ENCODE measurements at regions not wholly inside any gene's neighbourhood (a gene's known extent, or its start where the extent isn't known, plus 50 kb on each side); places are given as distances from the start of the nearest gene placed in this dataset.
A peak's percentile ranks its signal among the peaks of the same experiment; 100 is the strongest.

DNA sequence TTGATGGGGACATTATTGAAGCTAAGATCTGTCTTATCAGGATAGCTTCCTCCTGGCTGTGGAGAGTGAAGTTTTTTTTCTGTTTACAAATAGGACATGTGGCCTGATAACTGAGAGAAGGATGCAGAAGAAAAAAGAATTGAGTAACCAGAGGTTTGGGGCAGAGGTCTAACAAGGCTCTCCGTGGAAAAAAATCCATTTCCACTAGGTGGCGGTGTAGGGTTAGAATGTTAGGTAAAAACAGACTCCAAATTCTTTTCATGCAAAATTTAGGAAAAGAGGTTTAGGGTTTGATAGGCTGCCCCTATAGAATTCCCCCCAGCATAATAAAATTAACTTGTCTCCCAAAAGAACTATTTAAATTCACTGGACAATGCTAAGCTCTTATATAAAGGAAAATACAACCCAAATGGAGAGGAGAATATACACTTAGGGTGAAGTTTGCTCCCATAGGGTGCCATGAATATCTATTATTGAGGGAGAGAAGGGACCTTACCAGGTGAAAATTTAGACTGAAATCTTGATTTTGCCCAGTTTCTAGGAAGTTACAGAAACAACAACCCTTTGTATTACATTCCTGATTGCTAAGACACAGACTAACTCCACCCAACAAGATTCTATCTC, 1560.4 kb downstream of the OTOL1 start:
- DNase-seq (ENCODE audit: low read depth) = peak; percentile 36
- no peak overlapping the region for H3K4me3 ChIP-seq (ENCODE audit: low read depth, low read length)
- TF ChIP-seq, protein P1, sequence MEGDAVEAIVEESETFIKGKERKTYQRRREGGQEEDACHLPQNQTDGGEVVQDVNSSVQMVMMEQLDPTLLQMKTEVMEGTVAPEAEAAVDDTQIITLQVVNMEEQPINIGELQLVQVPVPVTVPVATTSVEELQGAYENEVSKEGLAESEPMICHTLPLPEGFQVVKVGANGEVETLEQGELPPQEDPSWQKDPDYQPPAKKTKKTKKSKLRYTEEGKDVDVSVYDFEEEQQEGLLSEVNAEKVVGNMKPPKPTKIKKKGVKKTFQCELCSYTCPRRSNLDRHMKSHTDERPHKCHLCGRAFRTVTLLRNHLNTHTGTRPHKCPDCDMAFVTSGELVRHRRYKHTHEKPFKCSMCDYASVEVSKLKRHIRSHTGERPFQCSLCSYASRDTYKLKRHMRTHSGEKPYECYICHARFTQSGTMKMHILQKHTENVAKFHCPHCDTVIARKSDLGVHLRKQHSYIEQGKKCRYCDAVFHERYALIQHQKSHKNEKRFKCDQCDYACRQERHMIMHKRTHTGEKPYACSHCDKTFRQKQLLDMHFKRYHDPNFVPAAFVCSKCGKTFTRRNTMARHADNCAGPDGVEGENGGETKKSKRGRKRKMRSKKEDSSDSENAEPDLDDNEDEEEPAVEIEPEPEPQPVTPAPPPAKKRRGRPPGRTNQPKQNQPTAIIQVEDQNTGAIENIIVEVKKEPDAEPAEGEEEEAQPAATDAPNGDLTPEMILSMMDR (IDR thresholded peaks at IDR 0.05; ENCODE audit: low read depth, low read length, missing control alignments) = peak; percentile 69
- in situ Hi-C loops (cut with HindIII; ENCODE audit: low sequenced_read_pairs) = no loop called here

DNA sequence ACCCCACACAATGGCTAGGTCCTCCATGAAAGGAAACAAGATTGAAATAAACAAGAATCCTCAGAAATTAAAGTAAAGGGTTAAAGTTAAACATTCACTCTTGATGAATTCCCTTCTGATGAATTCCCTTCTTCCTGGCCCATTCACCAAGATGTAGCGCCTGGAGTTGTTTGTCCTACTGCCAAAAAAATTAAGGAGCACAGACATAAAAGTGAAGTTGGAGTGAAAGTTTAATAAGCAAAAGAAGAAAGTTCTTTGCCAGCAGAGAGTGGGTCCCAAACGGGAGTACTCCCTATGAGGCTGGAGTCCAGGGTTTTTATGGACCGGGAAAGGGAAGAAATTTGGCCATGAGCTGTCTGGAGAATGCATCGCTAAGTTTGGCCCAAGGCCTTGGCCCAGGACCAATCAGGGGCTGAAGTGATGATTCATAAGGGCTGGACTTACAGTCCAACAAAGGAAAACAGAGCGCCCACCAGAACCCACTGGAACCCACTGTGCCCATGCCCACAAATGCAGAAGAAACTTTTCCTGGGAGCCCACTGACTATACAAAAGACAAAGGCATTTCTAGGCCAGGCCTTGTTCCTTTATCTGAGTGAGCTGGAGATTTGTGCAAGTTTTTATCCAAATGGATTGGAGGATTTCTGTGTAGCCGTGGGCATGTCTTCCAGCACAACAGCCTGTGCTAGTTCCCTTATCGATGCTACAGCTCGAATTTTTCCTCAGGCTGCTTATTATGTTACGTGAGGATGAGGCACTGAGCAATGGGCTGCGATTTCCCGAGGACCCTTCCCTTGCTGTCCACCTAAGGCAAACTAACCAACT, 1561.6 kb downstream of the OTOL1 start:
- no peak overlapping the region for H3K4me3 ChIP-seq (ENCODE audit: low read depth, low read length)
- in situ Hi-C loops (cut with HindIII; ENCODE audit: low sequenced_read_pairs) = no loop called here
- DNase-seq (ENCODE audit: low read depth) = no peak
- TF ChIP-seq, protein P1 (IDR thresholded peaks at IDR 0.05; ENCODE audit: low read depth, low read length, missing control alignments) = no peak

DNA sequence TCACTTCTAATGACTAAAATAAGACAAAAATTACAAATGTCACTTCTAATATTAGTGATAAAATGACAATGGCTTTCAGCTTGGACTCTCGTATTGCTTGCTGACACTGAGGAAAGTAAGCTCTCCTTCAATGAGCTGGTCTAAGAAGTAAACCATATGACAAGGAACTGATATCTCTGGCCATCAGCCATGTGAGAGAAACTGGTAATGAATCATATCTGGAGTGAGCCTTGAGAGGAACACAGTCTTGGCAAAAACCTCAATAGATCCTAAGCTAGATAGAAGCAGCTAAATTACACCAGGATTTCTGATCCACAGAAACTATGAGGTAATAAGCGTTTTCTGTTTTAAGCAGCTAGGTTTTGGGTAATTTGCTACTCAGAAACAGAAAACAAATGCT, 1575.1 kb downstream of the OTOL1 start:
- in situ Hi-C loops (cut with HindIII; ENCODE audit: low sequenced_read_pairs) = no loop called here
- TF ChIP-seq, protein P1 (IDR thresholded peaks at IDR 0.05; ENCODE audit: low read depth, low read length, missing control alignments) = no peak
- H3K4me3 ChIP-seq (ENCODE audit: low read depth, low read length) = no peak overlapping the region
- DNase-seq (ENCODE audit: low read depth) = no peak
